Liver (tissue), 8 donors: ENCODE measurements at regions not wholly inside any gene's neighbourhood (a gene's known extent, or its start where the extent isn't known, plus 50 kb on each side); places are given as distances from the start of the nearest gene placed in this dataset.

Experiments
- DNase-seq: peaks from one replicate; pipeline ENCODE4 v3.0.0-alpha.2; 2017; ENCODE audit warnings: low spot score
- H3K27ac ChIP-seq, 2 donors: one replicate each; pipeline ENCODE4 v1.7.0; 2013; ENCODE audit warnings: inconsistent platforms in 2 of 2, low read length in 2 of 2, control low read depth in 1 of 2, low read depth in 1 of 2, mild to moderate bottlenecking in 1 of 2
- H3K27me3 ChIP-seq, 4 donors: one replicate each; pipeline versions ENCODE4 v1.6.1 to v1.7.0; 2013; ENCODE audit warnings: low read length in 3 of 4, inconsistent platforms in 1 of 4, mild to moderate bottlenecking in 1 of 4, moderate library complexity in 1 of 4; ENCODE audit not compliant: control insufficient read depth in 4 of 4, insufficient read depth in 4 of 4
- H3K36me3 ChIP-seq, 4 donors: one replicate each; pipeline versions ENCODE4 v1.6.1 to v1.7.0; 2013; ENCODE audit warnings: low read length in 3 of 4, mild to moderate bottlenecking in 3 of 4, low read depth in 1 of 4, moderate library complexity in 1 of 4; ENCODE audit not compliant: control insufficient read depth in 4 of 4, insufficient read depth in 3 of 4
- H3K4me1 ChIP-seq, 4 donors: one replicate each; pipeline versions ENCODE4 v1.6.1 to v1.7.0; 2013; ENCODE audit warnings: low read length in 3 of 4, mild to moderate bottlenecking in 3 of 4, moderate library complexity in 1 of 4; ENCODE audit not compliant: control insufficient read depth in 4 of 4, insufficient read depth in 4 of 4
- H3K4me3 ChIP-seq, 3 donors: one replicate each; pipeline versions ENCODE4 v1.6.1 to v1.7.0; 2013; ENCODE audit warnings: low read length in 3 of 3, control low read depth in 1 of 3, low read depth in 1 of 3, mild to moderate bottlenecking in 1 of 3
- H3K9ac ChIP-seq, 2 donors: one replicate each; pipeline ENCODE4 v1.7.0; 2013; ENCODE audit warnings: low read length in 2 of 2, mild to moderate bottlenecking in 2 of 2, moderate library complexity in 2 of 2, control low read depth in 1 of 2, low read depth in 1 of 2
- H3K9me3 ChIP-seq, 4 donors: one replicate each; pipeline versions ENCODE4 v1.6.1 to v1.7.0; 2013; ENCODE audit warnings: low read length in 3 of 4; ENCODE audit not compliant: control insufficient read depth in 4 of 4
- ATF3 ChIP-seq: IDR thresholded peaks from 2 replicates; pipeline ENCODE4 v1.6.1; 2016; ENCODE audit warnings: antibody characterized with exemption
- CTCF ChIP-seq: fragments of 150-350 bp; IDR thresholded peaks from 2 replicates; pipeline ENCODE4 v1.5.1; 2017; ENCODE audit warnings: improper control_type of control experiment, low read depth, low read length; ENCODE audit not compliant: missing input control
- EGR1 ChIP-seq, 2 donors: IDR thresholded peaks; 2 replicates each; pipeline ENCODE4 v1.6.1; 2016 to 2018; ENCODE audit warnings: antibody characterized with exemption in 2 of 2, low read depth in 2 of 2
- FOXA1 ChIP-seq: IDR thresholded peaks from 2 replicates; pipeline ENCODE4 v1.6.1; 2016; ENCODE audit warnings: antibody characterized with exemption
- FOXA2 ChIP-seq: IDR thresholded peaks from 2 replicates; pipeline ENCODE4 v1.6.1; 2016; ENCODE audit warnings: antibody characterized with exemption
- GABPA ChIP-seq, 2 donors: IDR thresholded peaks in 1 of 2; conservative IDR thresholded peaks in 1 of 2; 2 replicates each; pipeline ENCODE4 v1.6.1; 2016; ENCODE audit warnings: antibody characterized with exemption in 2 of 2, mild to moderate bottlenecking in 1 of 2, moderate library complexity in 1 of 2
- HNF4A ChIP-seq, 2 donors: conservative IDR thresholded peaks; 2 replicates each; pipeline ENCODE4 v1.6.1; 2016; ENCODE audit warnings: antibody characterized with exemption in 2 of 2, mild to moderate bottlenecking in 2 of 2
- HNF4G ChIP-seq: IDR thresholded peaks from 2 replicates; pipeline ENCODE4 v1.6.1; 2016; ENCODE audit warnings: antibody characterized with exemption
- JUND ChIP-seq, 2 donors: IDR thresholded peaks; 2 replicates each; pipeline ENCODE4 v1.6.1; 2016; ENCODE audit warnings: antibody characterized with exemption in 2 of 2
- MAX ChIP-seq: IDR thresholded peaks from 2 replicates; pipeline ENCODE4 v1.6.1; 2016; ENCODE audit warnings: antibody characterized with exemption
- NR2F2 ChIP-seq: IDR thresholded peaks from 2 replicates; pipeline ENCODE4 v1.6.1; 2016; ENCODE audit warnings: antibody characterized with exemption
- RAD21 ChIP-seq, 2 donors: IDR thresholded peaks; 2 replicates each; pipeline ENCODE4 v1.6.1; 2016; ENCODE audit warnings: antibody characterized with exemption in 2 of 2, mild to moderate bottlenecking in 2 of 2
- REST ChIP-seq: IDR thresholded peaks from 2 replicates; pipeline ENCODE4 v1.6.1; 2016; ENCODE audit warnings: antibody characterized with exemption, mild to moderate bottlenecking
- RXRA ChIP-seq, 2 donors: IDR thresholded peaks; 2 replicates each; pipeline ENCODE4 v1.6.1; 2017 to 2018; ENCODE audit warnings: antibody characterized with exemption in 2 of 2, mild to moderate bottlenecking in 1 of 2
- SP1 ChIP-seq: IDR thresholded peaks from 2 replicates; pipeline ENCODE4 v1.6.1; 2018; ENCODE audit warnings: antibody characterized with exemption, mild to moderate bottlenecking
- TAF1 ChIP-seq: conservative IDR thresholded peaks from 2 replicates; pipeline ENCODE4 v1.6.1; 2016; ENCODE audit warnings: antibody characterized with exemption, mild to moderate bottlenecking
- YY1 ChIP-seq: IDR thresholded peaks from 2 replicates; pipeline ENCODE4 v1.6.1; 2016; ENCODE audit warnings: antibody characterized with exemption, mild to moderate bottlenecking
- ZBTB33 ChIP-seq: IDR thresholded peaks from 2 replicates; pipeline ENCODE4 v1.6.1; 2016; ENCODE audit warnings: antibody characterized with exemption
- WGBS: extraction: QIAGEN DNeasy Blood & Tissue Kit; methylation state at CpG from one replicate; pipeline ENCODE4 v1.1.7; 2013; 5-methylcytosine and 5-hydroxymethylcytosine counted together
- donor health status: healthy.
- donor health status: healthy.
- donor health status: healthy.
- donor health status: healthy.
- donor health status: healthy.

- Histone ChIP-seq H3K4me1 (peaks cover 10 to 28% (median 17%) of the 10 kb centered on the region in 4 donors), H3K4me3 (no peak overlapping the region), H3K27me3 (no peaks in the 10 kb centered on the region), H3K27ac (peak overlapping the region; percentile 86 to 89), H3K9ac (peak overlapping the region in 1 of 2 donors; percentile 87), H3K36me3 (no peaks in the 10 kb centered on the region), H3K9me3 (no peaks in the 10 kb centered on the region)
- DNase-seq = no peak
- TF ChIP-seq NR2F2 = peak; percentile 82
- peak; percentile 54 for TF ChIP-seq FOXA2
- TF ChIP-seq EGR1 (IDR thresholded peaks at IDR 0.05; ENCODE audit: low read depth in 2 of 2) = peak; percentile 54 to 77
- TF ChIP-seq ZBTB33 = peak; percentile 79
- peak; percentile 68 for TF ChIP-seq TAF1
- TF ChIP-seq HNF4A (conservative IDR thresholded peaks at IDR 0.05) = peak; percentile 90 to 91
- peak; percentile 95 to 96 for TF ChIP-seq RXRA (IDR thresholded peaks at IDR 0.05)
- TF ChIP-seq SP1 = peak; percentile 99
- peak; percentile 76 for TF ChIP-seq YY1
- peak; percentile 85 for TF ChIP-seq FOXA1
- peak; percentile 96 for TF ChIP-seq MAX
- TF ChIP-seq CTCF = no peak
- peak; percentile 31 to 74 for TF ChIP-seq JUND (IDR thresholded peaks at IDR 0.05)
- TF ChIP-seq GABPA (IDR thresholded peaks at IDR 0.05 in 1 of 2, conservative IDR thresholded peaks at IDR 0.05 in 1 of 2) = no peak
- TF ChIP-seq RAD21 (IDR thresholded peaks at IDR 0.05) = peak; percentile 58 to 76
- TF ChIP-seq ATF3 = peak; percentile 70
- TF ChIP-seq HNF4G = peak; percentile 72
- TF ChIP-seq REST = peak; percentile 73
- WGBS = 42% methylated on average over 8 of the region's 8 CpGs
Observed at GRCh38 chr1:56432166-56432971, 147.0 kb downstream of the PLPP3 start.
